GM12878 (cell line): ENCODE measurements at regions not wholly inside any gene's neighbourhood (a gene's known extent, or its start where the extent isn't known, plus 50 kb on each side); places are given as distances from the start of the nearest gene placed in this dataset.

Experiments
- HCFC1 ChIP-seq: fragments of 150-350 bp; IDR thresholded peaks from 2 replicates; pipeline ENCODE4 v1.6.1; 2014; ENCODE audit warnings: low read length
- MYC ChIP-seq: IDR thresholded peaks from 2 replicates; pipeline ENCODE4 v1.6.1; 2011; ENCODE audit warnings: mild to moderate bottlenecking, low read length, moderate library complexity, inconsistent platforms; ENCODE audit not compliant: insufficient read depth, insufficient replicate concordance, insufficient read length, severe bottlenecking

GRCh38 chrX:67094061-67094460 is 449.8 kb upstream of the AR start:
- TF ChIP-seq HCFC1 (no peak), MYC (no peak)
